Spinal cord (tissue), 9 donors: ENCODE measurements at regions not wholly inside any gene's neighbourhood (a gene's known extent, or its start where the extent isn't known, plus 50 kb on each side); places are given as distances from the start of the nearest gene placed in this dataset.

Experiments used
- DNase-seq, 6 donors: peaks; one replicate each; pipeline versions ENCODE4 v3.0.0 to v3.0.0-alpha.2; 2013 to 2015; ENCODE audit warnings: low spot score in 6 of 6, low read depth in 4 of 6
- H3K27ac ChIP-seq: one replicate; pipeline ENCODE4 v1.5.1; 2013; ENCODE audit warnings: low read depth, low read length, control low read depth
- H3K27me3 ChIP-seq: one replicate; pipeline ENCODE4 v1.6.1; 2013; ENCODE audit warnings: low read length; ENCODE audit not compliant: control insufficient read depth, insufficient read depth
- H3K36me3 ChIP-seq: one replicate; pipeline ENCODE4 v1.6.1; 2013; ENCODE audit warnings: low read length; ENCODE audit not compliant: control insufficient read depth, insufficient read depth
- H3K4me1 ChIP-seq: one replicate; pipeline ENCODE4 v1.6.1; 2013; ENCODE audit warnings: low read length; ENCODE audit not compliant: control insufficient read depth, insufficient read depth
- H3K4me3 ChIP-seq: one replicate; pipeline ENCODE4 v1.5.1; 2013; ENCODE audit warnings: low read depth, low read length, control low read depth
- H3K9me3 ChIP-seq: one replicate; pipeline ENCODE4 v1.6.1; 2013; ENCODE audit warnings: low read length; ENCODE audit not compliant: control insufficient read depth, insufficient read depth
- WGBS: methylation state at CpG from one replicate; pipeline ENCODE4 v1.1.5; 2013; ENCODE audit warnings: missing lambda C conversion rate; ENCODE audit not compliant: insufficient coverage; 5-methylcytosine and 5-hydroxymethylcytosine counted together
- donor health status: healthy.

DNA sequence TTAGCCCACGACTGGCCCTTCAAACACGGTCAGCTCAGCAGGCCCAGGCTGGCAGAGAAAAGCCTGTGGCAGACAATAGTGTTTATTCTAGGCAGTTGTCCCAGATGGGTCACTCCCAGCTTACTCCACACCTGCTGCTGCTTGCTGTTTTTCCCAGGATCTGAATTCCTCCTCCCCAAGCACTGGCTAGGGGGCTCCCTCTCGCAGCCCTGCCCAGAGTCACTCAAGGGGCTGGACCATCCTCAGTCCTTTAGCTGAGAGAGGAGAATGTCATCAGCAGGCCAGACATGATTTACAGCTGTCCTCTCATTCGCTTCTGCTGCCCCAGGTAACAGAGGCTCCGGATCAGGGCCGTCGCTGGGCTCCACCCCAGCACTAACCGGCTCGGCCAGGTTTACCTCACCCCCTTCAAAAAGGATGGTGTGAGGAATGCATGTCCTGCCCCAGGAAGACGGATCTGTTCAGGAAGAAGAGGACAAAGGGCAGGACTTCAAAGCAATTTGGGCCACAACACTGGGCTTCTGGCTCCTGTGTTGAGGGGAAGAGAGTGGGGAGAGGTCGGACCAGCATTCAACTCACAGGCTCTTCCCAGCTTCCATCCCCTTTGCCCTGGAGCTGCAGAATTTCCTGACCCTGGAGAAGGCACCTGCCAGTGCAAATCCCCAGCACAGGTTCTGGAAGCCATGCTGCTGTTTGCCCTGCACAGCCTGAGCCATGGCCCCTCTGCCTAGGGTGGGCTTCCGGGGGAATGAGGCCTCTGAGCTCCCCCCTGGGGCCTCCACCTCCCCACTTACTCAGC is 59.7 kb upstream of the BARX2 start:
- DNase-seq = no peak
- WGBS = 53% methylated on average over 11 of the region's 12 CpGs
- Histone ChIP-seq H3K9me3 (no peaks in the 10 kb centered on the region), H3K4me1 (peaks cover 20% of the 10 kb centered on the region), H3K36me3 (no peaks in the 10 kb centered on the region), H3K4me3 (no peak overlapping the region), H3K27me3 (no peaks in the 10 kb centered on the region), H3K27ac (no peak overlapping the region)

DNA sequence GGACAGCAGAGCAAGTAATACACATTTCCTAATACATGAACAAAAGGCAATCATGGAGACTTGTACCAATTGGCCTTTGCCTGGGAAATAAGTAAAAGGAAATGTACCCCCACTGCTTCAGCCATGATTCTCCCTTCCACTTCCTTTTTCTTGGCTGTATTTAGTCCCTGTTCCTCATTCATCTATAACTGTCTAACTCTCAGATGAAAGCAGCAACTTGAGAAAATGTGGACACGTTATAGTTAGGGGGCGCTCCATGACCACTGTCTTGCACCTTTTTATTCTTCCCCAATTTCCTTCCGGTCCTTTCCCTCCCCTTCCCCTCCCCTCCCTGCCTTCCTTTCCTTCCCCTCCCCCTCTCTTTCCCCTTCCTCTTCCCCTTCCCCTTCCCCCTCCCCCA is 61.3 kb upstream of the BARX2 start:
- Histone ChIP-seq H3K27ac (no peak overlapping the region), H3K4me3 (no peak overlapping the region), H3K27me3 (no peaks in the 10 kb centered on the region), H3K9me3 (no peaks in the 10 kb centered on the region), H3K4me1 (peaks cover 9% of the 10 kb centered on the region), H3K36me3 (no peaks in the 10 kb centered on the region)
- WGBS = 83% methylated on average over 1 of the region's 3 CpGs
- DNase-seq = no peak

DNA sequence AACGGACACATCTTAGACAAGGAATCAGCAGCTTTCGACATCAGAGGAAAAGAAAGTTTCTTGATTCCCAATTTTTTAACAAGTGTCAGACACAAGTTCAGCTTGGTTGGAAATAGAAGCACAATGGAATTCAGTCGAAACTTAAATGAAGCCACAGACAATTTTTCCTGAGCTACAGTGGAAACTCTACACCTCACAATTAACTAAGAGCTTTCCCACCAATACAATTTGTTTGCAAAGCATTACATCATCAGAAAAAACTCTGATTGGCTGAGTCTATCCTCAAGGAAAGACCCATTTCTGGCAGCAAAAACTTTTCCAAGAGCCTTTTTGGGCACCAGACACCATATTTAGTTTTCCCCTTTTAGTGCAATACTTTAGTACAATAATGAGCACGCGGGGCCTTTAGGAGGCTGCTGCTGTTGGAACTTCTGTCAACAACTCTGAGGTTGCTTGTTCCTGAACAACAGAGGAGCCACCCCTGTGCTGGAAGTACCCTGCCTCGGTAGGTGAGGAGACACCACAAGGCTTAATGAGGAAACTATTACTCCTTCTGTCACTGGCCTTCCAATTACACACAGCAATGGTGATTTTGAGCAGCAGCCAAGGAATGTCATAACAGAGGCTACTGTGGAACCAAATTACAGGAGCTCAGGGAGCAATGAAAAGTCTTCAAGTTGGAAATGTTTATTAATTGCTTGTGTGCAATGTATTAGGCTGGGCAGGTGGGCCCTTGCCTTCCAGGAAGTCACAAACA is 61.9 kb upstream of the BARX2 start:
- Histone ChIP-seq H3K9me3 (no peaks in the 10 kb centered on the region), H3K4me1 (peaks cover 8% of the 10 kb centered on the region), H3K36me3 (no peaks in the 10 kb centered on the region), H3K27ac (peak overlapping the region; percentile 79), H3K4me3 (no peak overlapping the region), H3K27me3 (no peaks in the 10 kb centered on the region)
- peak in 2 of 6 donors; percentile 65 to 80 for DNase-seq
- WGBS = 80% methylated on average over 5 of the region's 6 CpGs

DNA sequence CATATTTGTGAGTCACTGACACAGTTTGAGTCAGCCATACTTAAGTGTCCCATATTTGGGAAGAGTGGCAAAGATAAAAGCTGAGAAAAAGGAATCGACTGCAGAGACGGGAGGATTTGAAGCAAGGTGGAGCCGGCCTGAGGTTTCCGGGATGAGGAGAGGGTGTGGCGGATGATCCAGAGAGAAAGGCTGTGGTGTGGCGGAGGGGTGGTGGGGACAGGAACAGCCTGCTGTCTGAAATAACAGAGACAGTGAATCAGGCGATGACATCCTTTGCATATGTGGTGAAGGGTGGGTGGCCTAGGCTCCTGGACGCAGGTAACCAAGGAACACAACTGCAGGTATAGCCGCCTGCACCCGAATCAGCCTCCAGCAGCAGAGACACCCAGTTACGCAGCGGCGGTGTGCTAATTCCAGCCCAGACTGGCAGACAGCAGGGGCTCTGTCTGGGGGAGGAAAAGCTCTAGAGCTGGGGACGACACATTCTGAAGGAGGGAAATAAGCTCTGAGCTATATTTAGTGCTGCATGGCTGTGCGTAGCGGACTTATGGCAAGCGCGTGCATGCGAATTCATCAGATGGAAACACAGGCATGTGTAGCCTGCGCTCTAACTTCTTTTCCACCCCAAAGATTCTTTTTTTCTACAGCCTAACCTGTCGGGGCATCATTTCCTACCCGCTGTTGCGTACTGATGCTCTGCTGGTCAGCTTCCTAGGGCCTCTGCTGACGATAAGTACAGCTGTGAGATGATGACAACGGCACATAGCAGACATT is 62.7 kb upstream of the BARX2 start:
- Histone ChIP-seq H3K4me1 (peaks cover 8% of the 10 kb centered on the region), H3K36me3 (no peaks in the 10 kb centered on the region), H3K9me3 (no peaks in the 10 kb centered on the region), H3K27me3 (no peaks in the 10 kb centered on the region), H3K4me3 (no peak overlapping the region), H3K27ac (peak overlapping the region; percentile 79)
- peak in 2 of 6 donors; percentile 57 to 84 for DNase-seq
- WGBS = 70% methylated on average over 25 of the region's 25 CpGs

DNA sequence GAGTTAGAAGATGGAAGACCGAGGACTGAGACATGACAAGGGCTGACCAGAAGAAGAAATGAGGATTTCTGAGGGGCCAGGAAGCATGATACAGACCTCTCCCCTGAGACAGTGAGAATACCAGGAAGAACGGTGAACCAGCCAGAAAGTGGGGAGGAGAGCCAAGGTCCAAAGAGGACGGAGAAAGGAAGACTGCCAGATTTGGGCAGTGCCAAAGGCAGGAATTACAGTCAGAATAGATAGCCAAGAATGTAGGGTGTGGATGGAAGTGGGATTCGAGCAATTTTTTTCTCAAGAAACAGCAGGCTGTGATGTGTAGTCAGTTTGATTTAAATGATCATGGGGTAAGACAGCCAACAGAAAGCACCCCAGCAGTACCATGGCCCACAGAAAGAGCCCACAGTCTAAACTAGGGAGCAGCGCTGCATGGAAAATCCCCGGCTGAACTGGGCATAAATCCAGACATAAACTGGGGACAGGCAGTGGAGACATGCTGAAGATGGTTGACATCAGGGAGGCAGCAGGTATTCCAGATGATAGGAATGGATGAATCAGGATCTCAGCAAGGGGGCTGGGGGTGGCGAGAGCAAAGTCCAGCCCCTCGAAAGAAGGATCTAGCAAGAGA is 67.3 kb upstream of the BARX2 start:
- Histone ChIP-seq H3K36me3 (no peaks in the 10 kb centered on the region), H3K4me3 (no peak overlapping the region), H3K4me1 (peaks cover 8% of the 10 kb centered on the region), H3K9me3 (no peaks in the 10 kb centered on the region), H3K27ac (no peak overlapping the region), H3K27me3 (no peaks in the 10 kb centered on the region)
- DNase-seq = no peak
- 68% methylated on average over 8 of the region's 8 CpGs for WGBS

DNA sequence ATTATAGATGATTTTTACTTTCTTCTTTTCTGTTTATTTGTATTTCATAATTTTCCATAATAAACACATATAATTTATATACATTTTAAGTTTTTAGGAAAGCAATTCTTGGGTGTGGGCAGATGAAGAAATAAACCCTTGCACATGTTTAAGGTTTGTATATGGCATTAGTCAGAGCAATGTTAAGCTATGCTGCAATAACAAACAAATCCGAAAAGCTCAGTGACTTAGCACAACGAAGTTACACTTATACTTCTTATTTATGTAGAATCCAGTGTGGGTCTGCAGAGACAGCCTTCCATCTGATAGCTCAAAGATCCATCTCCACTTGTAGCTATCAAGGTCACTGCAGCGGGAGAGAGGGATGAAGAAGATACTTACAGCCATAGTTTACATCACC is 68.5 kb upstream of the BARX2 start:
- no peak for DNase-seq
- Histone ChIP-seq H3K27ac (no peak overlapping the region), H3K4me3 (no peak overlapping the region), H3K27me3 (no peaks in the 10 kb centered on the region), H3K36me3 (no peaks in the 10 kb centered on the region), H3K4me1 (no peaks in the 10 kb centered on the region), H3K9me3 (no peaks in the 10 kb centered on the region)
- WGBS = no CpG with 5 or more reads among the region's 3 CpGs

DNA sequence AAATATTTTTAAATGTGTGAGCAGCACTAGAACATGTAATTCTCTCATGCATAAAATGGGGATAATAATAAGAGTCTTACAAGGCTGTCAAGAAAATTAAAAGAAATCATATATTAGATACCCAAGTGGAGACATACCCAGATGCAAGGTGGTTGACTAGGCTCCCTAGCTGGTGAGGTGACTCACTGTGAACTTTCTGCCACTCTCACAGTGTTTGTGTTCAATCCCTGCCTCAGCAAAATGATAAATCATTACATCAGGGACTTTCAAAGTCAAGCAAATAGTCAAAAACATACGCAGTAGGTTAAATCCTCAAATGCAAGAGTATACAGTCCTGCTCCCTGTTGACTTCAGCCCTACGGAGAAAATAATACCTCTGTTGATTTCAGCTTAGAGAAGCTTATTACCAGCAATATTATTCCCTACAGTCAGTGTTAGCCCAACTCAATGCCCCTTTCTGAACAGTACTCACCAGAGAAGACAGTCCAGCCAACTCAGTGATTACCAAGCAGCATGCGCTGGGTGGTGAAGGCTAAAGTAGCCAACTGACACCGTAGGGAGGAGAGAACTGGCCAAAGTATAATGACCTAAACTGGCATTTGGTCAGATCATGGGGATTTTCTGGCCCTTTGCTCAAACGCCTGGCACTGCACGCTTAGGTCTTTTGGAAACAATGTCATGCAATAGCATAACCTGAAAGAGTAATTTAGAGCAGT is 73.1 kb upstream of the BARX2 start:
- Histone ChIP-seq H3K27ac (no peak overlapping the region), H3K4me1 (no peaks in the 10 kb centered on the region), H3K27me3 (no peaks in the 10 kb centered on the region), H3K36me3 (no peaks in the 10 kb centered on the region), H3K4me3 (no peak overlapping the region), H3K9me3 (no peaks in the 10 kb centered on the region)
- WGBS = 77% methylated on average over 4 of the region's 6 CpGs
- no peak for DNase-seq

DNA sequence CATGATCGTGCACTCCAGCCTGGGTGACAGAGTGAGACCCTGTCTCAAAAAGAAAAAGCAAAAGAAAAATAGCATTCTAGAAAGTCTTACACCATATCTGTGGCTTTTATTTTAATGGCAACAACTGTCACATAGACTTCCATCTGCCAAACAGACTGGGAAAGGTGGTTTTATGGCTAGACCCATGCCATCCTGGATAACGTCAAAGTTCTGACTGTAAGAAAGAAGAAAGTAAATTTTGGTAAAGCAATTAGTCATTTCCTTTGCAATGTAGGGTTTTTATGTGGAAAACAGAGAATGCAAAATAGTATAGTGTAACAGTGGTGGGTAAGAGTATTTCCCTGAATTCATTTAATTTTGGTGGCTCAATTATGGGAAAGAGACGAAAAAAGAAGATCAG is 75.5 kb upstream of the BARX2 start:
- Histone ChIP-seq H3K36me3 (no peaks in the 10 kb centered on the region), H3K27ac (no peak overlapping the region), H3K4me1 (no peaks in the 10 kb centered on the region), H3K27me3 (no peaks in the 10 kb centered on the region), H3K9me3 (no peaks in the 10 kb centered on the region), H3K4me3 (no peak overlapping the region)
- WGBS = 100% methylated on average over 2 of the region's 3 CpGs
- no peak for DNase-seq

DNA sequence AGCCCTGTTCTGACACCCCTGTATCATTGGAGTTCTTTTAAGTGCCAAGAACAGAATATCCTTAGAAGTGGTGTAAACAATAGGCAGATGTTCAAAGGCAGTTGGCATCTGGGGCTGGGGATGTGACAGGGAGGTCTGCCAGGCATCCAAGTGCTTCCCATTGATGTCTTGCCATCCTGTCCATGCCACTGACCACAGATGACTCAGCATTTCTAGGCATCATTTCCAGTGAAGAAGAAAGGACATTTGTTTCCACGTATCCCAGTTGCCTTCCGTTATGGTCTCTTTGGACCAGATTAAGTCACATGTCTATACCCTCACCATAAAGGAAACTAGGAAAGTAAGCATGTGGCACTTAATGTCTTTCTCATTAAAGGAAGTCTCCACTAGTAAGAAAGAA is 76.7 kb upstream of the BARX2 start:
- Histone ChIP-seq H3K27ac (no peak overlapping the region), H3K36me3 (no peaks in the 10 kb centered on the region)
- WGBS = no CpG with 5 or more reads among the region's 2 CpGs

More for the DNA sequence above, 76.7 kb upstream of the BARX2 start:
- Histone ChIP-seq H3K4me1 (no peaks in the 10 kb centered on the region), H3K4me3 (no peak overlapping the region), H3K9me3 (no peaks in the 10 kb centered on the region), H3K27me3 (no peaks in the 10 kb centered on the region)
- DNase-seq = no peak
